ENCODE measurements at regions not wholly inside any gene's neighbourhood (a gene's known extent, or its start where the extent isn't known, plus 50 kb on each side); places are given as distances from the start of the nearest gene placed in this dataset.

DNA sequence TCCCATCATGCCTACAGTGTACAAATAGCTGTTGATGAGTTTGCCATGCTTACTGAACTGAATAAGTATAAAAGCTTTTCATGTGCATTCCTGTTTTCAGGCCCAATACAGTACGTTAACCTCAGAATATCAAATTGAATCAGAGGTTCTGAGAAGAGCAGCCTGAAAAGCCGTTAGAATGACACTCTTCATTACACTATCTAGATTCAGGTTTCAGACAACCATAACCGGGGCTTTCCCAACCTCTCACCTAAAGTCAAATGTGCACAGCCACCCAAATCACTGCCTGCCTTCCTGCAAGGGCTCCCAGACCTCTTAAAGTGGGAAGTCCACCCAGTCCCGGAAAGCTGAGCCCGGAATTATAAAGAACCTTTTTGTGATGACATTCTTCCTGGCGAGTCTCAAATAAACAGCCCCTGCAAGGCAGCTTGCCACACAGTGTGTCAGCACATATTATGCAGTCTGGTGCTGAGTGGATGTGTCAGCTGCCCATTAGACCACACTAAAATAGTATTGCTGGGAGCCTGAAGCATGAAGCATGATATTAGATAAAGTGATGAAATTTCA is 245.8 kb downstream of the TLE4 start:
- no peak overlapping the region for H3K4me3 Mint-ChIP-seq
- H3K9me3 Mint-ChIP-seq: peaks cover 1% of the 10 kb centered on the region
- H3K27me3 Mint-ChIP-seq: peaks cover 4% of the 10 kb centered on the region
- H3K36me3 Mint-ChIP-seq: no peaks in the 10 kb centered on the region
- CTCF ChIA-PET: no interaction called here
- H3K27ac Mint-ChIP-seq: no peak overlapping the region
- peaks cover 28% of the 10 kb centered on the region for H3K4me1 Mint-ChIP-seq
- DNase-seq: no peak

DNA sequence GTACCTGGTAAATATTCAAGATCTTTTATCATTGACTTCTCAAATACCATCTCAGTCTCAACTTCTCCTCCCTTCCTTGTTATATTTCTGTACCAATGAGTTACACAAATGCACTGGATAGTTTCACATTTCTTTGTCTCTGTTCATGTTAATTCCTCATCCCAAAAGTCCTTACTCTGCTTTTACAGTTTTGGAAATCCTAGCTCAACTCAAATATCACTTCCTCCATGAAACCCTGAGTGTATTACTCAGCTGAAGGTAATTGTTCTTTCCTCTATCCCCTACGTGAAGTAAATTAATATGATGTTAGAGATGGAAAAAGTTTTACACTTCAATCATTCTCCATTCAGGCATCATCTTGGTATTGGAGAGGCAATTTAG is 241.5 kb downstream of the TLE4 start:
- no peaks in the 10 kb centered on the region for H3K9me3 Mint-ChIP-seq
- peaks cover 45% of the 10 kb centered on the region for H3K4me1 Mint-ChIP-seq
- H3K27me3 Mint-ChIP-seq: no peaks in the 10 kb centered on the region
- H3K27ac Mint-ChIP-seq: peak overlapping the region; percentile 81
- CTCF ChIA-PET: no interaction called here
- no peak for DNase-seq
- peak overlapping the region; percentile 66 for H3K4me3 Mint-ChIP-seq
- no peaks in the 10 kb centered on the region for H3K36me3 Mint-ChIP-seq

DNA sequence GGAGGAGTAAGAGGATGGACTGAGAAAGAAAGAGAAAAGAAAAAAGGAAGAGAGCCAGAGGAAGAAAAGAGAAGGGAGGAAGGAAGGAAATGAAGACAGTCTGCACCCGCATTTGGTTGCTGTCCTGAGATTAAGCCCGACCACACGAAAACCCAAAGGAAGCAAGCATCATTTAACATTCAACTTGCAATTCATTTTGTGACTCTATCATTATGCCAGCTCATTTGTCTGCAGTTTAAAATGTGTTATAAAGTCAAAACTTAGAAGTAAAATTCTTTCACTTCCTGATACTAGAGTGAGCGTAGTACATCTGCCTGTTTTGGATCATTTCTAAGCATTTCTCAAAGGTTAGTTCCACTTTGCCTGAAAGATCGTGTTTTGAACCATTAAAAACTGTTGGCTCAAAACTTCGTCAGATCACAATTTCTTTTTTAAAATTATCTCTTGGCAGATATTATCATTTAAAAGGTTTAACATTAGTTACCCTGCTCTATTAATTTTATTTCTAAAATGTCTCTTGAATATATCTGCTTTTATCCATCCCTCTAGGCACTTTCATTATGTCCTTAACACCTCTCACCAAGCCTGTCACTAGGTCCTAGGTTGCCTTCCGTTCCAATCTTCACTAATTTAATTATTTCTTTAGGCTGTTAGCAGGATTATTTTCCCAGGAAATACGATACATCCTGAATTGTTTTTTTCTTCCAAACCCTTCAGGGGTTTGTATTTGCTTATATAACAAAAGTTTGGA is 240.9 kb downstream of the TLE4 start:
- H3K27ac Mint-ChIP-seq: peak overlapping the region; percentile 81
- peak overlapping the region; percentile 66 for H3K4me3 Mint-ChIP-seq
- DNase-seq: peak; percentile 26
- H3K36me3 Mint-ChIP-seq: no peaks in the 10 kb centered on the region
- peaks cover 2% of the 10 kb centered on the region for H3K27me3 Mint-ChIP-seq
- CTCF ChIA-PET: no interaction called here
- peaks cover 41% of the 10 kb centered on the region for H3K4me1 Mint-ChIP-seq
- no peaks in the 10 kb centered on the region for H3K9me3 Mint-ChIP-seq

DNA sequence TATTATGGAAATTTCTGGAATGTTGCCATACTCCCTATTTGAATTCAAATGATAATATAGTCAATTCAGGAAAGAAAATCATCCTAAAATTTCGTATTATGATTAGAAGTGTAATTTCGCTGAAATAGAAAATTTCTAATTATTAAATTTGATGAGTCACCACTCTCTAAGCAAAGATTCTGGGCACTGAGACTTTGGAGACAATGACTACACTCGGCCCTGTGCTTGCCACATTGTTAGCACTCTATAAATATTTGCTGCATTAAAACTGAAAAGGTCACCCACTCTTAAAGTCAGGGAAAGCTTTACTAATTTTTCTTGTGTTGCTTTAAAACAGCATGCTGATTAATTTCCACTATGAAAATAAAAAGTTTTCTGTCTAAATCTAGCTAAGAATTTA is 240.3 kb downstream of the TLE4 start:
- H3K4me3 Mint-ChIP-seq: peak overlapping the region; percentile 66
- CTCF ChIA-PET: no interaction called here
- peak overlapping the region; percentile 81 for H3K27ac Mint-ChIP-seq
- no peak for DNase-seq
- no peaks in the 10 kb centered on the region for H3K36me3 Mint-ChIP-seq
- H3K27me3 Mint-ChIP-seq: peaks cover 7% of the 10 kb centered on the region
- peaks cover 38% of the 10 kb centered on the region for H3K4me1 Mint-ChIP-seq
- H3K9me3 Mint-ChIP-seq: no peaks in the 10 kb centered on the region

DNA sequence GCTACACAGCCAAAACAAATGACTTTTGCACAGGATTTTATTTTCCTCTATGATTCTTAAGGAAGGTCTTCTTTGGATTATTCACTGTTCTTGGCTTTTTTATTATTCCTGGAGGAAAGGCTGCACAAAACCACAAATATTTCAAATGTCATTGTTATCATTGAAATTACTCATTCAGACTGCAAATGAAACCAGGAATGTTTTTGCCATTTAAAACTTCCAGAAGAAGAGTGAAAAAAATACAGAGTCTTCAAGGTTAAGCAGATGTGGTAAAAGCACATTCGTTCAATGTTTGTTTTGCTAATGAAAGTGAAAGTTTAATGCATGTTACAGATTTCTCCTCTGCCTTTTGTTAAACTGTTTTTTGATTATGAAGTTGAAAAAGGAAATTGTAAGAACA is 238.2 kb downstream of the TLE4 start:
- Mint-ChIP-seq H3K4me3 (no peak overlapping the region), H3K27me3 (peaks cover 7% of the 10 kb centered on the region), H3K36me3 (no peaks in the 10 kb centered on the region), H3K9me3 (no peaks in the 10 kb centered on the region), H3K27ac (no peak overlapping the region), H3K4me1 (peaks cover 38% of the 10 kb centered on the region)
- CTCF ChIA-PET: no interaction called here
- no peak for DNase-seq

DNA sequence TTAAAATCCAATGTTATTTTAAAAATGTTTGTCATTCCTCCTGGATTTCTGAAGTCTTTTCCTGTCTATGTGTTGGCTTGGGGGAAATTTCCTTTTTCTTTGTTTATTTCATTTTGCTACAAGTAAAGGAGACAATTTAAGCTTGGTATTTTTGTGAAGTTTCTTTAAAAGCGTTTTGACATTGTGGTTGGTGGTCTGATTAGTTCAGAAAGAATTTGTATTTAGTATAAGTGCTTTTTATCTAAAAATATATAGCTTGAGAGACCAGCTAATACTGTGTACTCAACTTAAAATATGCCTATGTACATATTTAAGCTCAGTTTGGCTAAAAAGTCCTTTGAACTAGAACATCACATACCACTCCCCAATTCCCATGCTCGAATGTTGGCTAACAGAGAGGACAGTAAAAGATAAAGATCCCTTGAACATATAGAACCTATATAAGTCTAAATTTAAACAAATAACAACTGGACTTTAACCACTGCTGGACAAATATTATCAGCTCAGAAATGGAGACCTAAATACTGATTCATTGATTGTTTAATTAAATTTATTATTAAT is 237.6 kb downstream of the TLE4 start:
- CTCF ChIA-PET: interaction anchor here (1.2 kb wide), 1 partner anchor 113 kb away, joined by 3 read pairs; no protein-coding TSS in a partner anchor
- peaks cover 38% of the 10 kb centered on the region for H3K4me1 Mint-ChIP-seq
- no peak overlapping the region for H3K4me3 Mint-ChIP-seq

DNA sequence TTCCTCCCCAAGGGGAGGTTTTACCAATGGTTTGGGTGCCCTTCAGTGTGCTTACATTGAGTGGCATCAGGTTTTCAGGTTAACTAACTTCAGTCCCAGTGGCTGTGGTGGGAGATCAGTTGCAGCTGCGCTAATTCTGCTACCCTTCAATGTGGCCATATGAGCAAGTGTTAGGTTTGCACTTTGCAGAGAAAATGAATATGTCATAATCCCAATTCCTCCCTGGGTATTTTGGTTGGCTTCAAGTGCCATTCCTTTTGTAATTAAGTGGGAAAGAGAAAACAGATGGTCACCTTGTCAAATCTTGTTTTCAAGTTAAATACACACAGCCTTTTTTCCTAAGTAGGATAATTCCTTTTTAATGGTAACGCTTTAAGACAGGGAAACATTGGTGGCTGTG is 236.2 kb downstream of the TLE4 start:
- H3K4me1 Mint-ChIP-seq: peaks cover 29% of the 10 kb centered on the region
- no peaks in the 10 kb centered on the region for H3K9me3 Mint-ChIP-seq
- no peaks in the 10 kb centered on the region for H3K36me3 Mint-ChIP-seq
- H3K4me3 Mint-ChIP-seq: no peak overlapping the region
- H3K27me3 Mint-ChIP-seq: peaks cover 7% of the 10 kb centered on the region
- H3K27ac Mint-ChIP-seq: no peak overlapping the region
- CTCF ChIA-PET: no interaction called here
- DNase-seq: no peak

More for the DNA sequence above, 237.6 kb downstream of the TLE4 start:
- no peaks in the 10 kb centered on the region for H3K9me3 Mint-ChIP-seq
- no peaks in the 10 kb centered on the region for H3K36me3 Mint-ChIP-seq
- H3K27me3 Mint-ChIP-seq: peaks cover 7% of the 10 kb centered on the region
- H3K27ac Mint-ChIP-seq: no peak overlapping the region
- DNase-seq: no peak

DNA sequence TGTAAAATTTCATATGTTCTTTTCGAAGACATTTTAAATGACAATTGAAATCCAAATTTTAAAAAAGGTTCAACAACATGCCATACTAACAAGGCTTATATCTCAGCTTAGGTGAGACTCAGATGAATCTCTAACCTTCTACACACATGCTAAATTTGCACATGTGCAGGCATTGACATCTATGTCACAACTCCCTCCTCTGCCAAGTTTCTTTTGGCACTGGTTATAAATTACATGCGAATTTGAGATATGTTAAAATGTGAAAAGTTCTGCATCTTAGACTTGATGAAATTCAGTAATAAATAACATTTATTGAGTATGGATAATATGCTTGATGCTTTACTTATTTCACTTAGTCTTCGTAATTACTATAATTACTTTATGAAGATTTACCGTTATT is 234.3 kb downstream of the TLE4 start:
- Mint-ChIP-seq H3K4me3 (no peak overlapping the region), H3K4me1 (peaks cover 14% of the 10 kb centered on the region)

DNA sequence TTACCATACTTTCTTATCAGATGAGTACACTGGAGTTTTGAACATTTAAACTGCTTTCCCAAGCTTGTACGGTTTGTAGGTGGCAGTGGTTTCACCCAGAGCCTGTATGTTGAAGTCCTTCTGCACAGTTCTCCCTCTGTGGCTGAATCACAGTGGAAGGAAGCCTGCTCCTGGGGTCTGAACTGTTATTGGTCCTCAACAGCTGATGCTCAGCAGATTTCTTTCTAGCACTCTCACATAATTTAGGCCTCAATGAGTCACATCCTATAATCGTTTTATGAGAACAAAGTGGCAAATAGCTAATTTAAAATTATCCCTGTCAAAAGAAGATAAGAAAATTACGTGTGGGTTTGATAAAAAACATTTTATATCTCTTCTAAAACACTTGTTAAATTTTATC is 229.7 kb downstream of the TLE4 start:
- CTCF ChIA-PET: no interaction called here
- Mint-ChIP-seq H3K36me3 (no peaks in the 10 kb centered on the region), H3K9me3 (no peaks in the 10 kb centered on the region), H3K4me3 (no peak overlapping the region), H3K27ac (no peak overlapping the region), H3K4me1 (no peaks in the 10 kb centered on the region), H3K27me3 (no peaks in the 10 kb centered on the region)
- DNase-seq: no peak

More for the DNA sequence above, 234.3 kb downstream of the TLE4 start:
- no peak for DNase-seq
- Mint-ChIP-seq H3K27me3 (peaks cover 7% of the 10 kb centered on the region), H3K9me3 (no peaks in the 10 kb centered on the region), H3K36me3 (no peaks in the 10 kb centered on the region), H3K27ac (no peak overlapping the region)
- CTCF ChIA-PET: no interaction called here

DNA sequence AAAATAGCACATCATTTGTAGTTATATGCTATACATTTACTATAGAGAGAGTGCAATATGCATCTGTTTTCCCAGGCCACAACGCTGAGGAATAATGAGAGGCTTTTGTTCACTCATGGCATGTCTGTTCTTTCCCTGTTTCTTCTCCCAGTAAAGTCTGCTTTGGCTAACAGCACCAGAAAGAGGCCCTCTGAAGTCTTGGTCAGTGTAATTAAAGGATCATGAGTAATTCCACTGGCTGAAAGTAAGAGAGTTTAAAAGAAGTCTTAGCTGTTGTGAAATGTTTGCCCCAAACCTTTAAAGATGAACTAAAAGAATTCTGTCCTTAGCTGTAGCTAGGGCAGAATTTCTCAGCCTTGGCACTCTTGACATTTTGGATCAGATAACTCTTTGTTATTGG is 228.8 kb downstream of the TLE4 start:
- DNase-seq: no peak
- H3K36me3 Mint-ChIP-seq: no peaks in the 10 kb centered on the region
- no peaks in the 10 kb centered on the region for H3K27me3 Mint-ChIP-seq
- H3K27ac Mint-ChIP-seq: no peak overlapping the region
- no peak overlapping the region for H3K4me3 Mint-ChIP-seq
- no peaks in the 10 kb centered on the region for H3K4me1 Mint-ChIP-seq
- H3K9me3 Mint-ChIP-seq: no peaks in the 10 kb centered on the region
- CTCF ChIA-PET: no interaction called here

DNA sequence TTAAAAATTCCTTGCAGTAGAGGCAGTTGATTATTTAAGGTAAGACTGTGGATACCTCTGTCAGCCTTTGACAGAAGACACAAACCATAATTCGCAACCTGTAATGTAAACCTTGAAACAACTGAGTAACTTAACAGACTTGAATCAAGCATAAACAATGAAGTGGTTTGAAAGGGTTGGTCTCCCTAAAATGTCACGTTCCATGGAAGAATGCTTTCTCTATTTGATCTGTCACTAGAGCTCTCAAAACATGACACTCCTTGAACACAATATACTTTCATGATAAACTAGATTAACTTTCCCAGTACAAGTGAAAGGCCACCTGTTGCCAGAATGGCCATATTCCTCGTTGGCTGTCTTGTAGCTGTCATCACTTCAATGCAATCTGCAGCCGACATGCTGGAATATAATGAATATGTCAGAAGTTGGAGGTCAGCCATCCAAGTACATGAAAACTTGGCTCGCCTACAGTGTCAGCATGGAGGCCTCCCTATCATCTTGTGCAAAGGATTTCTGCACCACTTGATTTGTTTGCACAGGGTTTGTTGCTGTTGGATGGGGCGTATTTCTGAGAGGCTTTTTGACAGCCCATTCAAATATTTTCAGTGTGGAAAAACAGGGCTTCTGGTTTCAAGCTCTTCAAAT is 228.0 kb downstream of the TLE4 start:
- no peak overlapping the region for H3K27ac Mint-ChIP-seq
- H3K4me1 Mint-ChIP-seq: no peaks in the 10 kb centered on the region
- DNase-seq: no peak

DNA sequence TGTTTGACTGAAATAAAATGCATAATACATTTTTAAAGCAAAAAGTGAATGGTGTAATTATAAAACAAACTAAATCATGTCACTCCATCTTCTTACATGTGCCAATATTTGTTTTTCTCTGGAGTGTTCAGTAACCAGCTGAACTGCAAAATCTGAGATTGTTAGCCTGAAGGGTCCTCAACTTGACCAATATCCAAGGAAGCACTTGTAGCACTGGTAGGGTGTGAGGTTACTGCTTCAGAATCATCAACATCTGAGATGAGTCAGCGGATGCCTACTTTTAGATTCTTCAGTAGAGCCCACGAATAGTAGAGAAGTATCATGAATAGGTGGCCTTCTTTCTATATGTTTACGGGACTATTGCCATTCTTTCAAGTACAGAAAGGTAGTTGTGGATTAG is 226.7 kb downstream of the TLE4 start:
- CTCF ChIA-PET: no interaction called here
- Mint-ChIP-seq H3K4me3 (no peak overlapping the region), H3K4me1 (no peaks in the 10 kb centered on the region)

More for the DNA sequence above, 228.0 kb downstream of the TLE4 start:
- Mint-ChIP-seq H3K27me3 (no peaks in the 10 kb centered on the region), H3K9me3 (no peaks in the 10 kb centered on the region), H3K4me3 (no peak overlapping the region), H3K36me3 (no peaks in the 10 kb centered on the region)
- CTCF ChIA-PET: no interaction called here

DNA sequence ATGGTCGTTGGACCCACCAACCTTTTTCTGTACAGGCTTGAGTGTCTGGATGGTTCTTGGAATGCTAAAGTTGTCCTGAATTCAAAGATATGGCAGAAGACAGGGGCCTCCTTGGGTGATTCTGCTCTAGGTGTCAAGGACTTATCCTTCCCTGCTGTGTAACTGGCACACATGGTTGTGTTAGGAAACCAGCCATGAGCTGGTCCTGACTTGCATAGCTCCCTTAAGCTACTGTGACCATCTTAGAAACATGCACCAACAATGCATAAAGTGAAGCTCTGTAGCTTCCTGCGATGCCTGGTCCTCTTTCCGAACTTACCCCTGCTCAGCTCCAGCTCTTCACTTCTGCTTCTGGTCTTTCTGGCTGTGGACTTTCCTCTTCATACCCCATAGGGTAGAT is 224.6 kb downstream of the TLE4 start:
- Mint-ChIP-seq H3K27ac (no peak overlapping the region), H3K9me3 (no peaks in the 10 kb centered on the region), H3K27me3 (no peaks in the 10 kb centered on the region), H3K36me3 (no peaks in the 10 kb centered on the region), H3K4me1 (no peaks in the 10 kb centered on the region), H3K4me3 (no peak overlapping the region)
- CTCF ChIA-PET: no interaction called here
- DNase-seq: no peak

More for the DNA sequence above, 226.7 kb downstream of the TLE4 start:
- DNase-seq: no peak
- Mint-ChIP-seq H3K36me3 (no peaks in the 10 kb centered on the region), H3K27ac (no peak overlapping the region), H3K9me3 (no peaks in the 10 kb centered on the region), H3K27me3 (no peaks in the 10 kb centered on the region)

DNA sequence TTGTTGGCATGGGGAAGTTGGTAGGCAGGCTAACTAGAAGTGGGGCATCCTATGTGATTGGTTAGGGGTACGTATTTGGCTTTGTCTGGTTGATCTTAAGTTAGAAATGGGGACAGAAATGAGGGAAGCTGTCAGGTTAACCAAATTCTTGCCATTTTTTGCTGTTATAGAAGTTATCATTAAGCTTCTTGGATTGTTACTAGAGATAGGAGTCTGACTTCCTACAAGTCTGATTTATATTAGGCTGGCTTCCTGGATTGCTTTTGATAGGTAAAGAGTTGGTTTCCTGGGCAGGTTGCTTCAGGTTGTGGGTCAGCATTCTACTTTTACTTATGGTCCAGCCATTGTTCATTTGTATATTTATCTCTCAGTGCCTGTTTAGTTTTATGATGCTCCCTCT is 216.9 kb downstream of the TLE4 start:
- Mint-ChIP-seq H3K9me3 (peaks cover 9% of the 10 kb centered on the region), H3K27ac (no peak overlapping the region), H3K4me1 (no peaks in the 10 kb centered on the region), H3K36me3 (no peaks in the 10 kb centered on the region), H3K27me3 (no peaks in the 10 kb centered on the region), H3K4me3 (no peak overlapping the region)
- no peak for DNase-seq
- CTCF ChIA-PET: no interaction called here

DNA sequence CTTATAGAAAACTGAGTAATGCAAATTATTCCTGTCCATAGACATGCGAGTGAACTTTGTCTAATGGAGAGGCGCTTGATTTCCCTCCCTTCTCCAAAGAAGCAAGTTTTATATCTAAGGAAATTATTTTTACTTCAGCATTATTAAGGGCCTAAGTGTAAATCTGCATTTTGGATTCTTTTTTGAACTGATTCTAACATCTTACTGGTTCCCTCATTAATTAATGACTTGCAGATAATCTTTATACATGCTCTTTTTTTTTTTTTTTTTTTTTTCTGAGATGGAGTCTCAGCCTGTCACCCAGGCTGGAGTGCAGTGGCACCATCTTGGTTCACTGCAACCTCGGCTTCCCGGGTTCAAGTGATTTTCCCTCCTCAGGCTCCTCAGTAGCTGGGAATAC is 209.5 kb downstream of the TLE4 start:
- Mint-ChIP-seq H3K9me3 (no peaks in the 10 kb centered on the region), H3K27ac (no peak overlapping the region), H3K36me3 (no peaks in the 10 kb centered on the region), H3K4me3 (no peak overlapping the region), H3K27me3 (no peaks in the 10 kb centered on the region), H3K4me1 (no peaks in the 10 kb centered on the region)
- CTCF ChIA-PET: no interaction called here
- no peak for DNase-seq
